Colonic mucosa (tissue), 4 donors: ENCODE measurements at regions not wholly inside any gene's neighbourhood (a gene's known extent, or its start where the extent isn't known, plus 50 kb on each side); places are given as distances from the start of the nearest gene placed in this dataset.

ENCODE experiments used
- DNase-seq: peaks from one replicate; pipeline ENCODE4 v3.0.0-alpha.2; 2020
- H3K27ac ChIP-seq: fragments of 200-600 bp; one replicate; pipeline ENCODE4 v1.8.0; 2021
- H3K27me3 ChIP-seq: fragments of 200-600 bp; one replicate; pipeline ENCODE4 v1.8.0; 2021
- H3K36me3 ChIP-seq: fragments of 200-600 bp; one replicate; pipeline ENCODE4 v1.8.0; 2021
- H3K4me1 ChIP-seq: fragments of 200-600 bp; one replicate; pipeline ENCODE4 v1.8.0; 2021; ENCODE audit warnings: mild to moderate bottlenecking
- H3K4me3 ChIP-seq: fragments of 200-600 bp; one replicate; pipeline ENCODE4 v1.8.0; 2021
- H3K9ac ChIP-seq, 2 donors: one replicate each; pipeline ENCODE4 v1.7.0; 2013; ENCODE audit warnings: control low read depth in 2 of 2, low read depth in 2 of 2, low read length in 2 of 2
- H3K9me3 ChIP-seq: fragments of 200-600 bp; one replicate; pipeline ENCODE4 v1.8.0; 2021
- intact Hi-C: fragments of 100-400 bp; cut with DNase I; formaldehyde crosslinking; loops from one replicate; pipeline ENCODE4 v1.14.1; 2022
- TF ChIP-seq, protein P1 (sequence below): fragments of 200-600 bp; IDR thresholded peaks from one replicate; pipeline ENCODE4 v1.8.0; 2022; ENCODE audit warnings: antibody characterized with exemption, mild to moderate bottlenecking
- donor health status: healthy.
- donor health status: DM: no; HTN: no; CAD: no.
- donor health status: DM: no; HTN: no; CAD: no.

DNA sequence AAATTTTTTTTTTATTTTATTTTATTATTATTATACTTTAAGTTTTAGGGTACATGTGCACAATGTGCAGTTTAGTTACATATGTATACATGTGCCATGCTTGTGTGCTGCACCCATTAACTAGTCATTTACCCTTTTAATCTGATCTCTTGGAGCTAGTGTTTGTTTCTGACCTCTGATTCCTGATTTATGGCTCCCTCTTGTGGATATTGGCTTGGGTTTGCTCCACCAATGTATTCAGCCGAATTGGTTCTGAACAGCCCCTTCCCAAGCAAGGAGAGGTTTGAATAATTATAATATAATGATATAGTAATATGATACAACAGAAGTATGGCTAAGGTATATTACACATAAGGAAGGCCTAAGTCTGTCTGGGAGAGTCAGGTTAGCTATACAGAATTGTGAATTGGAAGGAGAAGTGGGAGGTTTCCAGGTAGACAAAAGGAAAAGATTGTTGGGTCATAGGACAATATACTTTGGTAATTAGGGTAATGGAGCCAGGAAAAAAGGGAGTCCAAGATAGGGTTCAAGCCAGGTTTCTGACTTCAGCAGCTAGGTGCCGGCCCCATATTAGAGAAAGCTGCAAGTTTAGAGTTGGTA, 53.1 kb upstream of the HMCN1 start:
- Histone ChIP-seq H3K27me3 (no peaks in the 10 kb centered on the region), H3K27ac (no peak overlapping the region), H3K4me3 (no peak overlapping the region), H3K9me3 (no peaks in the 10 kb centered on the region), H3K9ac (no peak overlapping the region), H3K36me3 (no peaks in the 10 kb centered on the region), H3K4me1 (no peaks in the 10 kb centered on the region)
- DNase-seq = peak; percentile 47
- intact Hi-C loops = loop anchor here (10.0 kb wide), 1 partner anchor 696 kb away; no protein-coding TSS in a partner anchor
- TF ChIP-seq, protein P1, sequence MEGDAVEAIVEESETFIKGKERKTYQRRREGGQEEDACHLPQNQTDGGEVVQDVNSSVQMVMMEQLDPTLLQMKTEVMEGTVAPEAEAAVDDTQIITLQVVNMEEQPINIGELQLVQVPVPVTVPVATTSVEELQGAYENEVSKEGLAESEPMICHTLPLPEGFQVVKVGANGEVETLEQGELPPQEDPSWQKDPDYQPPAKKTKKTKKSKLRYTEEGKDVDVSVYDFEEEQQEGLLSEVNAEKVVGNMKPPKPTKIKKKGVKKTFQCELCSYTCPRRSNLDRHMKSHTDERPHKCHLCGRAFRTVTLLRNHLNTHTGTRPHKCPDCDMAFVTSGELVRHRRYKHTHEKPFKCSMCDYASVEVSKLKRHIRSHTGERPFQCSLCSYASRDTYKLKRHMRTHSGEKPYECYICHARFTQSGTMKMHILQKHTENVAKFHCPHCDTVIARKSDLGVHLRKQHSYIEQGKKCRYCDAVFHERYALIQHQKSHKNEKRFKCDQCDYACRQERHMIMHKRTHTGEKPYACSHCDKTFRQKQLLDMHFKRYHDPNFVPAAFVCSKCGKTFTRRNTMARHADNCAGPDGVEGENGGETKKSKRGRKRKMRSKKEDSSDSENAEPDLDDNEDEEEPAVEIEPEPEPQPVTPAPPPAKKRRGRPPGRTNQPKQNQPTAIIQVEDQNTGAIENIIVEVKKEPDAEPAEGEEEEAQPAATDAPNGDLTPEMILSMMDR = peak; percentile 53

DNA sequence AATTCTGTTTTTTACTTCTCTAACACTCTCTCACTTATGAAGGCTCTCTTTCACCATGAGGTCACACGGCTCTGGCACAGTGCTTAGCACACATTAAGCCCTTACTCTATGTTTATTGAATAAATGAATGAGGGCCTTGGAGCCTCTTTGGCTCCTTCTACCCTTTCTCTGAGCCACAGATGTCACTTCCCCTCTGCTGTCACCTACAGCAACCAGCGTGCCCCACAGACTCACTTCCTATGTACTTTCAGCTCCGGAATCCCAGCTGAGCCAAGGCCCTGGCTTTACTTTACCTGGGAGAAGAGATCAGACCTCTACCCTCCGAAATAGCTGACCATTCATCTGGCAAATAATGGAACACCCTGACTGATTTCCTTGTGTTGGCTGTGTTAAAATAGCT, 53.7 kb upstream of the HMCN1 start:
- intact Hi-C loops = loop anchor here (10.0 kb wide), 1 partner anchor 696 kb away; no protein-coding TSS in a partner anchor
- no peaks in the 10 kb centered on the region for H3K36me3 ChIP-seq
- DNase-seq = no peak
- no peak overlapping the region for H3K4me3 ChIP-seq
- H3K4me1 ChIP-seq = no peaks in the 10 kb centered on the region
- TF ChIP-seq, protein P1 = no peak
- H3K27me3 ChIP-seq = no peaks in the 10 kb centered on the region
- no peaks in the 10 kb centered on the region for H3K9me3 ChIP-seq
- no peak overlapping the region for H3K9ac ChIP-seq
- H3K27ac ChIP-seq = no peak overlapping the region

DNA sequence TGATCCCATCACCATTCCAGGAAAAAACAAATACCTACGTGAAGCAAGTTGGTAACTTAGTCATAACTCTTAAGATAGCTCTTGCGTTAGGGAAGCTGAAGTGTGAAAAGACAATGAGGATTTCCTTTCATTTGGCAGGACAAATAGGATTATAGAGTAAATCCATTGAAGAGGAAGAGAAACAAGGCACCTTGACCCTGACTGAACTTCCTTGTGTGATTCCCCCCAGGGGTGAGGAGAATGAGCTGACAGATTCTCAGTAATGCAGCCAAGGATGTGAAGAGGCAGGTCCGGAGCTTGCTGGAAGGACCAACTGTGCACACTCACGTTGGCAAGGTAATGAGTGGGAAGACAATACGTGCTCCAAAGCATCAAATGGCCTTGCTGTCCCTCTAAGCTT, 55.0 kb upstream of the HMCN1 start:
- H3K4me1 ChIP-seq = no peaks in the 10 kb centered on the region
- no peak overlapping the region for H3K9ac ChIP-seq
- intact Hi-C loops = loop anchor here (10.0 kb wide), 1 partner anchor 364 kb away; the partner anchor contains the start of gene IVNS1ABP
- H3K36me3 ChIP-seq = no peaks in the 10 kb centered on the region
- no peaks in the 10 kb centered on the region for H3K9me3 ChIP-seq
- H3K4me3 ChIP-seq = no peak overlapping the region
- H3K27me3 ChIP-seq = no peaks in the 10 kb centered on the region
- H3K27ac ChIP-seq = no peak overlapping the region
- TF ChIP-seq, protein P1 = no peak
- no peak for DNase-seq

DNA sequence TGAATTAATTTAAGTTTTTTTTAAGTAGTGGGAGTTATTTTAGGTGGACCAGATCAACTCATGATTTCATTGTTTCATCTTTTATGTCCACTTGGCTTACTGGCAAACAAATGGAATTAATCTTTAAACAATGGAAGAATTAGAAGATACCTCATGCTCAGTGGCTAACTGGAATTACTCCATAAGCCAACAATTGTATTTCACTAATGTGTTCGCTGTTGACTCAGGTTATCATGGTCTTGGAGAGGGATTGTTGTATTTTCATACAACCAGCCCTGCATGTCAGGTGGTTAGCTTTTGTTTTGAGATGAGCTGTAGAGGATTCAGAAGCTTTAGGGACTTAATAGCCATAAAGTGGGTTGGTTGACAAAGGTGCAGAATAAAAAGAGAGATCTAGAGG, 57.2 kb upstream of the HMCN1 start:
- TF ChIP-seq, protein P1 = no peak
- Histone ChIP-seq H3K27ac (no peak overlapping the region), H3K36me3 (no peaks in the 10 kb centered on the region), H3K27me3 (no peaks in the 10 kb centered on the region), H3K4me3 (no peak overlapping the region), H3K9me3 (no peaks in the 10 kb centered on the region), H3K9ac (no peak overlapping the region), H3K4me1 (no peaks in the 10 kb centered on the region)
- no peak for DNase-seq
- intact Hi-C loops = loop anchor here (10.0 kb wide), 1 partner anchor 362 kb away; the partner anchor contains the start of gene IVNS1ABP

DNA sequence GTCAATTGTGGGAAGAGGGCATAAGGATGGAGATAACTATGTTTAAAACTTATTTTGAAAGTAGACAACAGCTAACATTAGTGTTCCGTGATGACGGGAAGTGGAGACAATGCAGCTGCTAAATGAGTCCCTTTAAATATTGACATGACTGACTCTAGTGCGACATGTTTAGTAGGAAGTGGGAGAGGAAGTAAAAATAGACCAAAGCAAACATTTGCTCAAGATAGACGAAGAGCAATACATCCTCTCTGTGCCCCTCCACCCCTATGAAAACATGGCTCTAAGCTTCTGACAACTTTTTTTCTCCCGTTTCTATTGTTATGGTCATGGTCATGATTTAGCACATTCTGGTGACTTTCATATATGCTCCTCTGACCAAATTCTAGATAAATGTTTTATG, 60.0 kb upstream of the HMCN1 start:
- no peak overlapping the region for H3K4me3 ChIP-seq
- H3K36me3 ChIP-seq = no peaks in the 10 kb centered on the region
- TF ChIP-seq, protein P1 = no peak
- no peak for DNase-seq
- no peaks in the 10 kb centered on the region for H3K4me1 ChIP-seq
- no peak overlapping the region for H3K9ac ChIP-seq
- intact Hi-C loops = loop anchor here (10.0 kb wide), 1 partner anchor 359 kb away; the partner anchor contains the start of gene IVNS1ABP
- no peaks in the 10 kb centered on the region for H3K9me3 ChIP-seq
- no peaks in the 10 kb centered on the region for H3K27me3 ChIP-seq
- H3K27ac ChIP-seq = peak overlapping the region; percentile 21
